ENCODE measurements at regions not wholly inside any gene's neighbourhood (a gene's known extent, or its start where the extent isn't known, plus 50 kb on each side); places are given as distances from the start of the nearest gene placed in this dataset.
A peak's percentile ranks its signal among the peaks of the same experiment; 100 is the strongest.

DNA sequence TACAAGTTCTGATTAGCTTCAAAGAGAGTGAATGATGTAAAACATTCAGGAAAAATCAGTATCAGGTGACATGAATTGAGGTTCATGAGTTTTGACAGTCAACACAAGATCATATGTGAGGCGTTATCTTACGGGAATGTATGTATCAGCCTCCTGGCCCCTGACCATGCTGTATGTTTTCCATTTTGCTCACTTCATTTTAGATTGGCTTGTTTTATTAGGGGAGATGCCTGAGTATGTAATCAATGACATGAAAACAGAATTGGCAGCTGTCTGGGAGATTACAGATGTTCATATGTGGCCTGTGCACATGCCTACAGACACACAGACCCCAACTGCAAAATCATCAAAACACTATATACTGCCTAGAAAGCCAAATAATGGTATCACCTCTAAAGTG, 168.5 kb upstream of the RND3 start:
- DNase-seq (ENCODE audit: low read depth), result no peak

GRCh38 chr2:150653351-150653750, 165.9 kb upstream of the RND3 start:
- no peak for DNase-seq (ENCODE audit: low read depth)

- no peak for DNase-seq (ENCODE audit: low read depth)
Observed at GRCh38 chr2:150647943-150648342, 160.5 kb upstream of the RND3 start.

DNA sequence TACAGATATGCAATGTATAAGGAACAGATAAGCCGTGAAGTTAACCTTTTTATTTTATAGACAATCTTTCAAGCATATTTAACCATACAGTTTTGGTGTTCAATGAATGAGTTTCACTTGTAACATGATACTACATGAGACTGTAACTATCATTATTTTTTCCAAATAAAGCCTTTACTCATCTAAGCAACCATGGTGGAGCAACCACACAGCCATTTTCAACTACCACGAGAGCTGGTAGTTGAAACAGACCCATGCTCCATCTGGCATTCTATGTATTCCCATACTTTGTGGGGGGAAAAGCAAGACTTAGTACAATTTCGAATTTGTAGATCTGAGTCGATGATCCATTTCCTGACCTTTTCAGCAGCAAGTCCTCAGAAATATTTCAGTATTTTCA, 159.3 kb upstream of the RND3 start:
- no peak for DNase-seq (ENCODE audit: low read depth)

DNA sequence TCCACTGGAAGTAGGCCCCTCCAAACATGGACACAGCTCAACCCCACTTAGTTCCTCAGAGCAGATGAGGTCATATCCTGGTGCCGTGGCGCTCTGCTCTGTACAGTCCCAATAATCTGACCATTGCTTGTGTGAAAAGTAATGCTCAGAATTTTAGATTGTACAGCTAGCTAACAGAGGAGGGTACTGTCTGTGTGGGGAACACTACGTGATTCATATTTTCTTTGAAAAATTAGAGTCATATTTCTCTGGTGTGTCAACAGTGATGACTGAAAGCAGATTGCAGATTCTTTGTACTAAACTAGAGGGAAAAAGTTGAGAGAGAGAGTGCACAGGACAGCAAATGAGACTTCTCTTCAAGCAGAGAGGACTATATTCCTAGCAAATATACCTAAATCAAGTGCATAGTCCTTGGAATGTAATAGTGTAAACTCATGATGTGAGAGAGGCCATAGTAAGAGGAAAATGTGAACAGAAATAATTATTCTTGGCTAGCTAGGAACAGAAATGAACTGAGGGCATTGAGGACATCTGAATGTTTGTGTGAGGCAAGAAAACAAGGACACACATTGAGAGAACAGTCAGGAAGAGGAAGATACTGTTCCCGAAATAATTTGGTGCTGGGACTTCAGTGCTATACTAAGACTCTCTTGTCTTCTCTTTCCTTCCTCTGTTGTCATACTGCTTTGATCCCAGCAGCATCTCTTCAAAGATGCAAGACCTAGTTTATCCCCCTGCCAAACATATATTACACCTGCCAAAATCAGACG, 157.0 kb upstream of the RND3 start:
- DNase-seq (ENCODE audit: low read depth), result peak; percentile 79

GRCh38 chr2:150643114-150643725, 155.8 kb upstream of the RND3 start:
- no peak for DNase-seq (ENCODE audit: low read depth)

DNA sequence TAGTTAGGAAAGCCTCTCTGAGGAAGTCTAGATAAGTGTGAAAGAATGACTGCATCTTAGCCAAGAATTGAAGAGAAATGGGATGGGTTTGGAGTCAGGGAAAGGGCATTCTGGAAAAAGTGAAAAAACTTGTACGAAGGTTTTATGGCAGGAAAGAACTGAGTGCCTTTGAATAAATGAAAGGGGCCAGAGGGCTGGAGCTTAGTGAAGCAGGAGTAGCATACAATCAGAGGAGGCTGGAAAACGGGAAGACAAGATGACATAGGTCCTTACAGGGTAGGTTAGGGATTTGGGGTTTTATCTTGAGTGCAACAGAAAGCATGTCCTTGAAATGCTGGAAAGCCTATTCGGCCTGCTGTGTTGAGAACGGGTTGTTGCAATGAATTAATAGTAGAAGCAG, 152.6 kb upstream of the RND3 start:
- peak; percentile 67 for DNase-seq (ENCODE audit: low read depth)

GRCh38 chr2:150639383-150639782, 151.9 kb upstream of the RND3 start:
- no peak for DNase-seq (ENCODE audit: low read depth)

GRCh38 chr2:150631236-150631821, 143.9 kb upstream of the RND3 start:
- DNase-seq (ENCODE audit: low read depth), result no peak

DNA sequence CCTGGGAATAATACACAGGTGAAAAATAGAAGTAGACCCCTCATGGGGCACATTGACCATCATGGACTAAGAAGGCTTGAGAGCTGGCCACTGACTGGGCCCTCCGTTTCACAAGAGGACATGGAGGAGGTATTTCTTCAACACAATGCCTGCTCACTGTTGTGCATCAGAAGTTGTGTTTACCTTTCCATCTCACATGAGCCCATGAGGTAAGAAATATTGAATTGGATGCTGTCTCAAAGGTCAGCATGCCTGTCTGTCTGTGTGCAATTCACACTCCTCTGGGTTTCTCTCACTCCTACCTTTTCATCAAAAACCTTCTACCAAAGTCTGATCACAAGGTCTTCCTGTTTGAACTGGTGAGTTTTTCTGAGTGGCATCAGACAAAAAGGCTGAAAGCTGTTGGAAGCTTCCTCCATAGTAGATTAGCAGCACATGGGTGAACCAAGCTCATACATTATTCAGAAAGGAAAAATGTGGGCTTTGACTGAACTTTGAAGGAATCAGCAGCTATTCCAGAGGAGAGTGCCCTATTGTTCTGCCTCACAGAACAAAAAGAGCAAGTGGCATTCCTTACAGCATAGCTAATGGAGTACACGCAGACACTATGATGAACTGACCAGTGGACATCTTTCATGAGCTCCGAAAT, 143.2 kb upstream of the RND3 start:
- DNase-seq (ENCODE audit: low read depth), result no peak

DNA sequence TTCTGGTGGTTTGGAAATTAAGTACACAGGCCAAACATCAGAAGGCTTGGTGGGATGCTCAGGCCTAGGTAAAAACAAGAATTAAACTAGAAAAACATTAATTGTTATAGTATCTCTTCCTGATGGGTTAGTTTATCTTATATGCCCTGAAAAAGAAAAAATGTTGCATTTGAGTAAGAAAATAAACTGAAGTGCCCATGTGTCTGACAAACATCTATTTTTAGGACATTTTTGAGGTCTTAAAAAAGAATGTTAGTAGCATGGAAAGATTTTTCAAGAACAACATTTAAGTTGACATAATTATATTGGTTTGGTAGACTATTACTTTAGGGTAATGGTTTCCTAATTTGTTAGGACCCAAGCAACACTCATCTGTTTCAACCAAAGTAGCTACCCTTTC, 140.1 kb upstream of the RND3 start:
- no peak for DNase-seq (ENCODE audit: low read depth)

- no peak for DNase-seq (ENCODE audit: low read depth)
Observed at GRCh38 chr2:150626934-150627411, 139.5 kb upstream of the RND3 start.

- no peak for DNase-seq (ENCODE audit: low read depth)
Observed at GRCh38 chr2:150625741-150626140, 138.3 kb upstream of the RND3 start.

DNA sequence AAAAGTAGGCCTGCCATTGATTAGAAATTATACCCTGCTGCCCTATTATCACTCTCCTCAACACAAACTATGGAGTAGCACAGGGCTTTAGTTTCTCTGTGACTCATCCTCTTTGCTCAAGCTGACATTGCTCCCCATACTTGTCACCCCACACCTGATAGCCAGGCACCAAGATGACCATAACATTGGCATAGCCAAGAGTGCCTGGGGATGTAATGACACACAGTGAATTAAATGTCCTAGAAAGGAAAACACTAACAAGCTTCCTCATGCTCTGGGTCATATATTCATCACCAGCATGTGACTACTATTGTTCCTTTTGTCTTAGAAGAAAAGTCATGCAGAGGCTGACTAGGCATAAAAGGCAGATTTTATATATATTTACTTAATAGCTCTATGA, 137.8 kb upstream of the RND3 start:
- no peak for DNase-seq (ENCODE audit: low read depth)

DNA sequence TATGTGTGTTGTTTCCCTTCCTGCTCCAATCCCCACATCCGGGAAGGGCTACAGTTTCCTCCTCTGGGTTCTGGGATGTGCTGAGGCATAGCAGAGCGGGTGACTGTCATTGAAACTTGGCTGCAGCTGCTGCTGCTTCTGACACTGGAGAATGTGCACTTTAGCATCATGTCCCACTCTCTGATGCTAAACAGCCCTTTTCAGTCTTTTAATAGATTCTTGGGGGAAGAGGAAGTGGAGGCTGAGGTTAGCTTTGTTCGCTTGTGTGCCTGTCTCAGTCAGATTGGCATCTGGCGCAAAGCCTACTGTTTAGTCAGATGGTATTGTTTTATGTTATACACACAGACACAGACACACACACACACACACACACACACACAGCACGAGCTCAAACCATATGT, 136.5 kb upstream of the RND3 start:
- DNase-seq (ENCODE audit: low read depth), result no peak

DNA sequence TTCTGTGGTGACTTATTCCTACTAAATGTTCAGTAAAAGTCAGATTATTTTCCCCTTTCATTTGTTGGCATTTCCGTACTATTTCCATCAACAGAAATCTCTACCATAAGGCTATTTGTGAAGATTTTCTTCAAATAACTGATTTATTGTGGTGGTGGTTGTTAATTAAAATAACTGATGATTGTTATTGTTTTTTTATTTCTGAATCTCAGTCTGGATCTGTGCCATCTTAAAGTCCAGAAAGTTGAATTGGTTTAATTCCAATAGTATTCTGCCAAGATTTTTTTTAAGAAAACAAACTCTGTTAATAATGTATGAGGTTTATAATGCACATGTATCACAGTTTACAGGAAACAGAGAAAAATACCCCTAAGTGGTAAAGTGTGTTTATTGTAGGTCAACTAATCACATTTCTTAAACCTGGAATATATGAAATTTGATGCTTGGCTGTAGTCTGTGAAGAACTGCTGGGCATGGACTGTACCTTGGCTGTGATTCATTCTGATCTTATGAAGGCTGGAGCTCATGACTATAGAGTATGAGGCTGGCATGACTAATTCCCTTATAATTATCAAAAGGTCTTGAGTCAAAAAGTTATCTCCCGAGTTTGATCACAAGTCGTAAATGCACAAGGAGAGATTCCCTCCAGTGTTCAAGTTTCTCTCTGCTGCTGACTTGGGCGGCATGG, 134.2 kb upstream of the RND3 start:
- DNase-seq (ENCODE audit: low read depth), result peak; percentile 77

GRCh38 chr2:150620855-150621254, 133.4 kb upstream of the RND3 start:
- no peak for DNase-seq (ENCODE audit: low read depth)

- DNase-seq (ENCODE audit: low read depth), result no peak
Observed at GRCh38 chr2:150620416-150620815, 132.9 kb upstream of the RND3 start.

- DNase-seq (ENCODE audit: low read depth), result no peak
Observed at GRCh38 chr2:150619607-150620330, 132.3 kb upstream of the RND3 start.

GRCh38 chr2:150618245-150618895, 130.9 kb upstream of the RND3 start:
- DNase-seq (ENCODE audit: low read depth), result no peak

DNA sequence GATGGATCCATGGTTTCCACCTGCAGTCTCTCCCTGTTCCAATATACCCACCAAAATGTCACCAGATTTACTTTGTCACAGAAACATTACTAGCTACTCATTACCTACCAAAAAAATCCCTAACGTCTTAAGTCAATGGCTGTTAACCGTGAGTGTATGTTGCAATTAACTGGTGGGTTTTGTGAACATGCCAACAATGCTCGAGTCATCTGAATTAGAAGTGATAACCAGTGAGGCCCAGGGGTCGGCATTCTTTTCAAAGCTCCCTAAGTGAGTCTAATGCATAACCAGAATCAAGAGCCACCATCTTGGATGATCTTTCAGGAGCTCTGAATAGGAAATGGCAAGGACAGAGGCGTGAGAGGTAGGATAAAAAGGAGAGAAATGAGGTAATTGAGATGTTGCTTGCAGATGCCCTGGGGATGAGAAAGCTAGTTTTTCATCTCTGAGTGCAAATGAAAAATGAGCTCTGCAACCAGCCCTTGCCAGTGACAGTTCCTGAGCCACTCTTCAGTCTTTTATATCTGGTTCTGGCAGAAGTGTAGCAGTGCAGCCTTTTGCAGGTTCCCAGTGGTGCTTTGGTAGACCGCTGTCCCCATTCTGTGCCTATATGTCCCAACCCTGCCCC, 130.0 kb upstream of the RND3 start:
- no peak for DNase-seq (ENCODE audit: low read depth)

Measured in stromal cell of bone marrow (primary cell).